Suppressor macrophage treated with lipopolysaccharide for 4 hours (primary cell): ENCODE measurements at regions not wholly inside any gene's neighbourhood (a gene's known extent, or its start where the extent isn't known, plus 50 kb on each side); places are given as distances from the start of the nearest gene placed in this dataset.
"Not testable (repeated sequence)": the region's sequence is repeated elsewhere in the genome, so short reads cannot be mapped to it uniquely, and the experiment has no call there.

Experiments used
- DNase-seq: peaks from one replicate; pipeline ENCODE4 v3.0.0-alpha.2; 2020

DNA sequence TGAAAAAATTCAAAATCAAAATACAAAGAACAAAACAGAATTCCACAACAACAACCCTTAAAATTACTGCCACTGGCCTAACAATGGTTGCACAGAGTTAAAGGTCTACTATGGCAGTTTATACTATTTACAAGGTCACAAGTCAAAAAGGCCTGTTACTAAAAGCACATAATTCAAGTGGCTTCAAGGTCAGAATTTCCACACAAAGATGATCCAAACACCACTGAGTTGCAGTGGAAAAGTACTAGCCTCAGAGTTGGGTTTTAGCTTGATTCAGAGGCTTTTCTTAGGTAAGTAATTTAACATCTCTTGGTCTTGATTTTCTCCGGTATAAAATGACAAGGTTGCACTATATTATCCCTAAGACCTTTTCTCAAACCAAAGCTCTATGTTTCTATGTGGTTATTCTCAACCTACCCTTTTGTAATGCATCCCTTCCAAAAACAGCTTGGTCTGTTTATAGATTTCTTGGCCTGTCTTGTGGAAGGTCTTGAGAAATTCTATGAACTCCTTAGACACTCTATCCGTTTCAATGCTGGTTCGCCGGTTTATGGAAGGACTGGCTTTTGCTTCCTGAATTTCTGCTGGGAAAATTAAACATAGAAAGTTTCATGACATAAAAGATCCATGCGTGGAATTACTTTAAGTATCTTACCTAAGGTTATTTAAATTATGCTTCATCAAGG is 69.5 kb downstream of the MDH2 start:
- not testable (repeated sequence) for DNase-seq

DNA sequence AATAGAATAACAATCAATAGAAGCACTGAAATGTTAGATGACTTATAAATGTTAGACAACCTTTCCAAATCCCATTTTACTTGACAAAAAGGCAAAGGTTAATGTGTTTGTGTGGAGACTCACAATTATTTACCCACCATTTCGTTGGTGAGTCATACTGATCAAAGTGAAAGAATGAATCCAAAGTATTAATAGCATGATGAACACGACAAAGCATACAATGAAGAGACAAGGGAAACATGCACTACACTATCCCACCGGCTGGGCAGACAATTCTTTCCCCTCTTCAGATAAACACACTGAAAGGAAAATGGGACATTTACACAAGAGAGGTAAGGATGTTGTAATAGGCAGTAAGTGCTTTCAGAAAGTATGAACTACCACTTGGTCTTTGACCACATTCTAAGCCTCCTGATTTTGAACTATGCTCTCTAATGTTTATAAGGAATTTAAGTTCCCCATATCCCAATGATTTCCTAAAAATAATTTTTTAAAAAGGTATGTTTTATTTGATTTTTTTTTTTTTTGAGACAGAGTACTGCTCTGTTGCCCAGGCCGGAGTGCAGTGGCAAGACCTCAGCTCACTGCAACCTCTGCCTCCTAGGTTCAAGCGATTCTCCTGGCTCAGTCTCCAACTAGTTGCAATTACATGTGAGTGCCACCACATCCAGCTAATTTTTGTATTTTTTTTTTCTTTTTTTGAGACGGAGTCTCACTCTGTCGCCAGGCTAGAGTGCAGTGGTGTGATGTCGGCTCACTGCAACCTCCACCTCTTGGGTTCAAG is 70.5 kb downstream of the MDH2 start:
- DNase-seq: not testable (repeated sequence)

- DNase-seq: no peak
Measured at GRCh38 chr7:76121044-76121443, 73.1 kb downstream of the MDH2 start.

DNA sequence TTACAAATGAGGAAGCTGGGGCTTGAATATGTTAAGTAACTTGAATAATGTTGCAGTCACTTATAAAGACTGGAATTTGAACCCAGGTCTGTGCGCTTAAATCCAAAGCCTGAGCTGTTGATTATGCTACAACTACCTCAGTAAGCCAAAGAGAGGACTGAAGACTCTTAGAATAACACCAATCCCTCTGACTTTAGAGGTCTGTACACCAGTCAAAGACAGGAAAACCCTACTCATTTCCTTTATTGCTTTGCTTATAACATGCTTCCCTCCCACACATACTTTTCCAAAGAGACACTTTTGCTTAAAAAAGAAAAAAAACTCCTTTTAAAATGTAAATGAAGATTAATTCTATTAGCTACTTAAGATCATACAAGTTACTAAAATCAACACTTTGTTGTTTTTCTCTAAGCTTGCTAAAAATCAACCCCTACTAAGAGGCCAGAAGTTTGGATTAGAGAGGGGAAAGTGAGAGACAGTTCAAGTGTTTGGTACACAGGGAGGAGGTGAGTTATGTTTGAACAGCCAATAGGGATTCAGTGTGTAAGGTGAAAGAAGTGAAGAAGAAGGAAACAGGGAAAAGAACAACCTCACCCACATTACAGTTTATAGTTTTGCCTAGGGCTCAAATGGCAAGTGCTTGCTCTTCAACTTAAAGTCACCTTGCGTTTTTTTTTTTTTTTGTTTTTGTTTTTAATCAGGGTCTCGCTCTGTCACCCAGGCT is 74.8 kb downstream of the MDH2 start:
- DNase-seq: no peak

- DNase-seq: no peak
Measured at GRCh38 chr7:76123316-76123715, 75.4 kb downstream of the MDH2 start.

DNA sequence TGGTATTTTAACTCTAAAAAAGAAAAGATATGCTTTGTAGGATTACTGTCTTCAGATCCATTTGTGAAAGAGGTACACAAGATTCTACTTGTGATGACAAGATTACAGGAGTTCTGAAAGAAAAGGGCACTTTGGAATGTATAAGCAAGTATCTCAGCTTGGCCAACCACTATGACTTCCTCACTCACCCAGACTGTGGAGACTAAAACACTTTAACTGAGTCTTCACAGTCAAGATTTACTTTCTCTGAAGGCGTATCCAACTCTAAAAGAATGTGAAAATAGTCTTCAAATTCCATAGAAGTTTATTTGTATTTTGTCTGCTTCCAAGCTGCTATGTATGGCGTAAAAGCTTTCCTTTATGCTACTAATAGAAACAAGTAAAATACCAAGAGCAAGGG is 76.1 kb upstream of the SRRM3 start:
- no peak for DNase-seq

GRCh38 chr7:76126632-76127031 is 75.1 kb upstream of the SRRM3 start:
- DNase-seq: no peak

DNA sequence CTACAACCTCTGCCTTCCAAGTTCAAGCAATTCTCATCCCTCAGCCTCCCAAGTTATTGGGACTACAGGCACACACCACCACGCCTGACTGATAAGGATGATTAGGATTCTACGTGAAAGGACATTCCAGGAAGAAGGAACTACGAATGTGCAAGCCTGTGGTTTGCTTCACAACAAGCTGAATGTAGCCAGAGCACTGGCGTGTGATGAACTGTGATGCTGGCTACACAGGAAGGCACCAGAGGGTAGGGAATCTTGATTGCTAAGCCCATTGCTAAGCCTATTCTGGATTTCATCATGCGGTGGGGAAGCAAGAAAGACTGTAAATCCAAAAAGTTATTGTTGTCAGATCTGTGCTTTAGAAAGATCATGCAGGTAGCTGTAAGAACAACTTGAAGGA is 72.3 kb upstream of the SRRM3 start:
- DNase-seq: no peak

DNA sequence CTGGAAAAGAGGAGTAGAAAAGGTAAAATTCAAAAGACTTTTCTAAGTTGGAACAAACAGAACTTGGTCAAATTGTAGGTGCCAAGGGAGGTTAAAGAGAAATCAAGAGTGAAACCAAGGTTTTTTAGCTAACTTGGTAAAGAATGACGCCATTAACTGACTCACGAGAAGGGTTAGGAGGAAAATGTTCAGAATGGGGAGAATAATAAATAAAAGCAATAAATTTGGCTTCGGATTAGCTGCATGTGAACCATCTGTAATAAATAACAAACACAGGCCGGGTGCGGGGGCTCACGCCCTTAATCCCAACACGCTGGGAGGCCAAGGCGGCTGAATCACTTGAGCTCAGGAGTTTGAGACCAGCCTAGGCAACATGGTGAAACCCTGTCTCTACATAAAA is 71.9 kb upstream of the SRRM3 start:
- no peak for DNase-seq

GRCh38 chr7:76130661-76131060 is 71.0 kb upstream of the SRRM3 start:
- DNase-seq: not testable (repeated sequence)

GRCh38 chr7:76131887-76132286 is 69.8 kb upstream of the SRRM3 start:
- not testable (repeated sequence) for DNase-seq

GRCh38 chr7:76133164-76133775 is 68.4 kb upstream of the SRRM3 start:
- DNase-seq: peak; percentile 24

DNA sequence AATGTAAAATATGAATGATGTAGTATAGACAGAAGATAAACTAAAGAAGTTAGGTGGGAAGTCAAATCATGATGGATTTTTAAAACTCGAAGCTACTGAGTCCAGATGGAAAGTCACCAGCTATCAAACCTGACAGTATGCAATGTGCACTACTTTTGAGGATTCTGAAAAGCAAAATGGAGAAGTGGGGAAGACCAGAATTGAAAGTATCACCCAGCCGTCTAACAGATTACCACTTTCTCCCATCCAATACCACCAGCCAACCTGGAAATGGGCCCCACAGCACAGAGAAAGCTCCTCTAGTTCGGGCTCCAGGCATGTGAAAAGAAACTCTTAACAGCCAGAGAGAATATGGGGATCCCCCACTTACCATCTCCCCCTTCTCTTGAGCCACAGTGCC is 67.9 kb upstream of the SRRM3 start:
- DNase-seq: no peak

GRCh38 chr7:76135263-76135662 is 66.4 kb upstream of the SRRM3 start:
- not testable (repeated sequence) for DNase-seq

- DNase-seq: not testable (repeated sequence)
Measured at GRCh38 chr7:76138577-76139313, 63.0 kb upstream of the SRRM3 start.

- DNase-seq: no peak
Measured at GRCh38 chr7:76139670-76140069, 62.0 kb upstream of the SRRM3 start.

DNA sequence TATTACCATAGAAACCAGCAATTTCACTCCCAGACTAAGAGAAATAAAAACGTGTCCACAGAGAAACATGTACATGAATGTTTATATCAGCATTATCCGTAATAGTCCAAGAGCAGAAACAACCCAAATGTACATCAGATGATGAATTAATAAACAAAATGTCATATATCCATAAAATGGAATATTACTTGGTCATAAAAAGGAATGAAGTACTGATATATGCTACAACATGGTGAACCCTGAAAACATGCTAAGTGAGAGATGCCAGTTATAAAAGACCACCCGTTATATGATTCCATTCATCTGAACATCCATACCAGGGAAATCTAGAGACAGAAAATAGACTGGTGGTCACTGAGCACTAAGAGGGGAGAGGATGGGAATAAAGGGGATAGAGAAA is 61.4 kb upstream of the SRRM3 start:
- DNase-seq: not testable (repeated sequence)

DNA sequence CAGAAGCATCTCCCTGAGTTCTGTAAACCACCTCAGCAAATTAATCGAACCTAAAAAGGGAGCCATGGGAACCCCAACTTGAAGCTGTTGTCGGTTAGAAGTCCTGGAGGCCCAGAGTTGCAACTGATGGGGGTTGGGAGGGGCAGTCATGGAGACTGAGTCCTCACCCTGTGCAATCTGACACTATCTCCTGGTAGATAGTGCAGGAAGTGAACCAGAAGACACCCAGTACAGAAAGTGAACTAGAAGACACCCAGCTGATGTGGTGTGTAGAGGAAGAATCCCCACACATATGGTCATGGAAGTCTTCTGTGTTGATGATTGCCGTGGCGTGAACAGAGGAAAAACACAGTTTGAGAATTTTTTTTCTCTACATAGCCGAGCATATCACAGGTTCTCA is 58.8 kb upstream of the SRRM3 start:
- no peak for DNase-seq

GRCh38 chr7:76144664-76145270 is 56.9 kb upstream of the SRRM3 start:
- not testable (repeated sequence) for DNase-seq

- DNase-seq: no peak
Measured at GRCh38 chr7:76146374-76146773, 55.3 kb upstream of the SRRM3 start.

DNA sequence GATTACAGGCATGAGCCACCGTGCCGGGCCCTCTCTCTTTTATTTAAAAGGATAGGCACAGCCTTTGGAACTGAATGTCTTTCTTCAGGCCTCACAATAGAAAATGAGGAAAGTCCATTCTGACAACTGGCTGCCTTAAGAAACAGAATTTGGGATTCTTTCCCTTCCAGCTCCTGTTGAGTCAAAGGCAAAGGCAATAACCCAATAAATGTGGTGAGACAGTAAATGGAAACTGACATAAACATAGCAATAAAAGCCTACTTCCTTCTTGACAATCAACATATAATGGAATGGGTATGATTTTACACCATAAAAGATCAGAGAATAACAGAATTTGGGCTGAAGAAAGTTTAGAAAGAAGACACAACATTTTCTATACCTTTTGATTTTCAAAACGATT is 52.7 kb upstream of the SRRM3 start:
- DNase-seq: not testable (repeated sequence)
